Stimulated activated CD4-positive, alpha-beta T cell treated with anti-CD3 and anti-CD28 coated beads, Interleukin-4, amount 100 ng/mL, for 48 hours (primary cell): ENCODE measurements at regions not wholly inside any gene's neighbourhood (a gene's known extent, or its start where the extent isn't known, plus 50 kb on each side); places are given as distances from the start of the nearest gene placed in this dataset.

Experiments used
- DNase-seq, 2 donors: peaks; one replicate each; pipeline ENCODE4 v3.0.0-alpha.2; 2020; ENCODE audit warnings: low read depth in 2 of 2

GRCh38 chr4:35364321-35364870 lies 879.9 kb downstream of the ARAP2 start:
- no peak for DNase-seq

- no peak for DNase-seq
Measured at GRCh38 chr4:35365186-35365585, 879.1 kb downstream of the ARAP2 start.

GRCh38 chr4:35399912-35400311 lies 844.4 kb downstream of the ARAP2 start:
- no peak for DNase-seq

GRCh38 chr4:35423104-35423503 lies 821.2 kb downstream of the ARAP2 start:
- DNase-seq, result no peak

GRCh38 chr4:35447474-35447873 lies 796.8 kb downstream of the ARAP2 start:
- DNase-seq, result no peak

- DNase-seq, result no peak
Measured at GRCh38 chr4:35459045-35459444, 785.3 kb downstream of the ARAP2 start.

GRCh38 chr4:35461931-35462659 lies 782.2 kb downstream of the ARAP2 start:
- DNase-seq, result no peak

- no peak for DNase-seq
Measured at GRCh38 chr4:35463251-35463952, 780.9 kb downstream of the ARAP2 start.

- DNase-seq, result no peak
Measured at GRCh38 chr4:35464964-35465528, 779.3 kb downstream of the ARAP2 start.

- DNase-seq, result no peak
Measured at GRCh38 chr4:35491093-35491492, 753.2 kb downstream of the ARAP2 start.

- no peak for DNase-seq
Measured at GRCh38 chr4:35493977-35494376, 750.3 kb downstream of the ARAP2 start.

- DNase-seq, result no peak
Measured at GRCh38 chr4:35494955-35495354, 749.4 kb downstream of the ARAP2 start.

GRCh38 chr4:35500812-35501211 lies 743.5 kb downstream of the ARAP2 start:
- no peak for DNase-seq

- no peak for DNase-seq
Measured at GRCh38 chr4:35503435-35503834, 740.9 kb downstream of the ARAP2 start.

GRCh38 chr4:35506161-35506560 lies 738.2 kb downstream of the ARAP2 start:
- DNase-seq, result no peak

- no peak for DNase-seq
Measured at GRCh38 chr4:35511851-35512250, 732.5 kb downstream of the ARAP2 start.

GRCh38 chr4:35516102-35516501 lies 728.2 kb downstream of the ARAP2 start:
- DNase-seq, result no peak

GRCh38 chr4:35520059-35520458 lies 724.3 kb downstream of the ARAP2 start:
- no peak for DNase-seq

- no peak for DNase-seq
Measured at GRCh38 chr4:35521682-35522081, 722.6 kb downstream of the ARAP2 start.

GRCh38 chr4:35525192-35525978 lies 718.9 kb downstream of the ARAP2 start:
- DNase-seq, result no peak

- no peak for DNase-seq
Measured at GRCh38 chr4:35526456-35526855, 717.9 kb downstream of the ARAP2 start.

- DNase-seq, result no peak
Measured at GRCh38 chr4:35534962-35535361, 709.4 kb downstream of the ARAP2 start.
